NOMO-1 treated with DMSO at 0.1 percent for 48 hours (cell line): ENCODE measurements at regions not wholly inside any gene's neighbourhood (a gene's known extent, or its start where the extent isn't known, plus 50 kb on each side); places are given as distances from the start of the nearest gene placed in this dataset.

ENCODE experiments used
- DNase-seq: peaks from one replicate; lab custom pipeline; 2025; ENCODE audit not compliant: unreplicated experiment; lab: John Stamatoyannopoulos, UW

GRCh38 chr12:107612508-107612907 lies 73.1 kb upstream of the PWP1 start:
- no peak for DNase-seq

DNA sequence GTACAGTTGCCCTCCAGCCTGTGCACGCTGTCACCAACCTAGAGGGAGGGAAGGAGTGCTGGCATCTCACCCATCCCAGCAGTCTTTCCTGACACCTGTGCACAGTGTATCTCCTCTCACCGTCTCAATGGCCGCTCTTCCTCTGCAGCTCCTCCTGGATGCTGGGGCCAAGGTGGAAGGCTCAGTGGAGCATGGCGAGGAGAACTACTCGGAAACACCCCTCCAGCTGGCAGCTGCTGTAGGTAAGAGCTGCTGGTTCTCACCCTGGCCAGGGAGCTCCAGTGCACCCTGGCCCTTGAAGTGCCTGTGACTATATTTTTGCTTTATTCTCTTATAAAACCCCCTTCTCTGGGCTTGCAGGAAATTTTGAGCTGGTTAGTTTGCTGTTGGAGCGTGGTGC lies 68.7 kb upstream of the PWP1 start:
- no peak for DNase-seq

DNA sequence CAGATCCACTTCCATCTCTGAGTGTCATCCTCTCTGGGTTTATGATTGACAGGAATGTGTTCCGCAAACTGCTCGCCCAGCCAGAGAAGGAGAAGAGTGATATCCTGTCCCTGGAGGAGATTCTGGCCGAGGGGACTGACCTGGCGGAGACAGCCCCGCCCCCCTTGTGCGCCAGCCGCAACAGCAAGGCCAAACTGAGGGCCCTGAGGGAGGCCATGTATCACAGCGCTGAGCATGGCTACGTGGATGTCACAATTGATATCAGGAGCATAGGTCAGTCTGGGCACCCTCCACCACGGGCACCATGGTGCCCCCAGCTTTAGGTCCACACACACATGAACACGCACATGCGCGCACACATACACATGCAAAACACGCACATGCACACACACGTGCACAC lies 67.5 kb upstream of the PWP1 start:
- no peak for DNase-seq

GRCh38 chr12:107619831-107620230 lies 65.8 kb upstream of the PWP1 start:
- DNase-seq, result no peak

GRCh38 chr12:107622001-107622400 lies 63.6 kb upstream of the PWP1 start:
- DNase-seq, result peak; percentile 29

GRCh38 chr12:107624493-107624892 lies 61.1 kb upstream of the PWP1 start:
- no peak for DNase-seq

DNA sequence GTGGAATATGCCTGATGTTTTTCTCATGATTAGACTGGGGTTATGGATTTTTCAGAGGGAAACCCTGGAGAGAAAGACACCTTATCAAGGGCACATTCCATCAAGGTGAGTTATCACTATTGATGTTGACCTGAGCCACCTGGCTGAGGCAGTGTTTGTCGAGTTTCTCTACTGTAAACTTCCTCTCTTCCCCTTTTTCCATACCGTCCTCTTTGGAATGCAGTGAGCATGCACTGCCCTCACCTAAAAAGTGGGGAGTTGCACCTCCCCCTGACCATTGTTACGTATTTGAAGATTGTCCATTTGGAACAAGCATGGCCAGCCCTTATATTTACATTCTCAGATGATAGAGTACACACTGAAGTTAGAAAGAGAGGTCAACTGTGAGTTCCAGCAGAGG lies 53.9 kb upstream of the PWP1 start:
- DNase-seq, result no peak

DNA sequence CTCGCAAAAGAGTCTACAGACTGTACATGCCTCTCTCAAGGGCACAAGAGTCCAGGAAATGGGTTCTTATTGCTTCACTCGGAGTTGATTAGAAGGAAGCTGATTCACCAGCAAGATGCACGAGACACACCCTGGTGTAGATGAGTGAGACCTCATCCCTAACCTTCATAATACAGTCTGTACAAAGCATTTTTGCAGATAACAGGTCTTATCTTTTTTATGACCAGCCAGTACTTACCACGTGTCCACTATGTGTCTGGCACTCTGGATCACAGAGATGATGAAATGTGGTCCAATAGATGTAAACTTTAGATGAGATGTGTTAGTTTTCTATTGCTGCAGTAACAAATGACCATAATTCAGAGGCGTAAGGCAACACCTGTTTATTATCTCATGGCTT lies 53.4 kb upstream of the PWP1 start:
- peak; percentile 59 for DNase-seq

- no peak for DNase-seq
Observed at GRCh38 chr12:107634530-107634929, 51.1 kb upstream of the PWP1 start.

- no peak for DNase-seq
Observed at GRCh38 chr12:107635139-107635538, 50.5 kb upstream of the PWP1 start.
